HCT116 (cell line): ENCODE measurements at regions not wholly inside any gene's neighbourhood (a gene's known extent, or its start where the extent isn't known, plus 50 kb on each side); places are given as distances from the start of the nearest gene placed in this dataset.

Experiments
- CBX3 ChIP-seq: IDR thresholded peaks from 2 replicates; pipeline ENCODE4 v1.6.1; 2012; ENCODE audit warnings: low read depth
- EGR1 ChIP-seq: IDR thresholded peaks from 2 replicates; pipeline ENCODE4 v1.6.1; 2012; ENCODE audit warnings: low read depth
- EZH2phosphoT487 ChIP-seq: fragments of 200-600 bp; IDR thresholded peaks from 2 replicates; pipeline ENCODE4 v1.6.1; 2018; ENCODE audit warnings: antibody characterized with exemption, borderline replicate concordance
- FOSL1 ChIP-seq: IDR thresholded peaks from 2 replicates; pipeline ENCODE4 v1.6.1; 2012; ENCODE audit warnings: low read depth
- POLR2A ChIP-seq: IDR thresholded peaks from 2 replicates; pipeline ENCODE4 v1.7.0; 2011; ENCODE audit warnings: borderline replicate concordance; ENCODE audit not compliant: insufficient read depth, insufficient read length; ENCODE audit errors: extremely low read depth
- POLR2AphosphoS5 ChIP-seq: IDR thresholded peaks from 2 replicates; pipeline ENCODE4 v1.6.1; 2011; ENCODE audit warnings: mild to moderate bottlenecking, low read depth, low read length, moderate library complexity
- RAD21 ChIP-seq: IDR thresholded peaks from 2 replicates; pipeline ENCODE4 v1.6.1; 2012; ENCODE audit warnings: low read depth, mild to moderate bottlenecking
- SIN3A ChIP-seq: IDR thresholded peaks from 2 replicates; pipeline ENCODE4 v1.6.1; 2012; ENCODE audit warnings: low read depth
- ZFX ChIP-seq: fragments of 450-650 bp; IDR thresholded peaks from 2 replicates; pipeline ENCODE4 v1.6.1; 2017
- TF ChIP-seq, protein P1 (sequence below), 3 experiments: fragments of 200-600 bp in 1 of 3; sonication (generic) in 1 of 3; IDR thresholded peaks in 2 of 3; conservative IDR thresholded peaks in 1 of 3; 2 replicates each; pipeline ENCODE4 v1.5.1; 2012 to 2017; ENCODE audit warnings: low read depth in 2 of 3, low read length in 2 of 3, antibody characterized with exemption in 1 of 3, borderline replicate concordance in 1 of 3, control low read depth in 1 of 3, mild to moderate bottlenecking in 1 of 3, mixed read lengths in 1 of 3, mixed run types in 1 of 3, moderate library complexity in 1 of 3; ENCODE audit not compliant: insufficient read depth in 1 of 3
- TF ChIP-seq, protein P2 (sequence below): IDR thresholded peaks from 2 replicates; pipeline ENCODE4 v1.6.1; 2012

DNA sequence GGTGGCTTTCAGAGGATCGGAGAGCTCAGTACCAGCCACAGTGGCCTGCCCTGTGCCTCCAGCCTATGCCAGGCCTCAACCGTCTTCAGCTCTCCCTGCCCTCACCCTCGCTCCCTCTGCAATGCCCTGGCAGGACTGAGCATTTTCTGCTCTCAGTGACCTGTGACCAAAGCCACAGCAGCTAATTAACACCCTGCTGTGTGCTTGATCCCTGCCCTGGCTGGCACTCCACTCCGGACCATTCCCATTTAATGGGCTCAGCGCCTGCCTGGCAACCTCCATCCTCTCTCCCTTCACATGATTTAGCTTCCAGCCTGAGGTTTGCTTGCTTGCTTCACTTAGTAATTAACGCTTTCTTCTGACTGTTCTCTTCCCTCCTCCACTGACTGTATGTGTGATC, 287.5 kb downstream of the LRFN2 start:
- TF ChIP-seq SIN3A (no peak), POLR2AphosphoS5 (no peak), RAD21 (no peak), CBX3 (no peak), EZH2phosphoT487 (no peak), EGR1 (no peak), POLR2A (no peak), FOSL1 (no peak), ZFX (no peak)
- TF ChIP-seq, protein P1, sequence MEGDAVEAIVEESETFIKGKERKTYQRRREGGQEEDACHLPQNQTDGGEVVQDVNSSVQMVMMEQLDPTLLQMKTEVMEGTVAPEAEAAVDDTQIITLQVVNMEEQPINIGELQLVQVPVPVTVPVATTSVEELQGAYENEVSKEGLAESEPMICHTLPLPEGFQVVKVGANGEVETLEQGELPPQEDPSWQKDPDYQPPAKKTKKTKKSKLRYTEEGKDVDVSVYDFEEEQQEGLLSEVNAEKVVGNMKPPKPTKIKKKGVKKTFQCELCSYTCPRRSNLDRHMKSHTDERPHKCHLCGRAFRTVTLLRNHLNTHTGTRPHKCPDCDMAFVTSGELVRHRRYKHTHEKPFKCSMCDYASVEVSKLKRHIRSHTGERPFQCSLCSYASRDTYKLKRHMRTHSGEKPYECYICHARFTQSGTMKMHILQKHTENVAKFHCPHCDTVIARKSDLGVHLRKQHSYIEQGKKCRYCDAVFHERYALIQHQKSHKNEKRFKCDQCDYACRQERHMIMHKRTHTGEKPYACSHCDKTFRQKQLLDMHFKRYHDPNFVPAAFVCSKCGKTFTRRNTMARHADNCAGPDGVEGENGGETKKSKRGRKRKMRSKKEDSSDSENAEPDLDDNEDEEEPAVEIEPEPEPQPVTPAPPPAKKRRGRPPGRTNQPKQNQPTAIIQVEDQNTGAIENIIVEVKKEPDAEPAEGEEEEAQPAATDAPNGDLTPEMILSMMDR (IDR thresholded peaks at IDR 0.05 in 2 of 3, conservative IDR thresholded peaks at IDR 0.05 in 1 of 3; ENCODE audit: borderline replicate concordance in 1 of 3, insufficient read depth in 1 of 3, low read depth in 2 of 3, low read length in 2 of 3) = no peak
- TF ChIP-seq, protein P2, sequence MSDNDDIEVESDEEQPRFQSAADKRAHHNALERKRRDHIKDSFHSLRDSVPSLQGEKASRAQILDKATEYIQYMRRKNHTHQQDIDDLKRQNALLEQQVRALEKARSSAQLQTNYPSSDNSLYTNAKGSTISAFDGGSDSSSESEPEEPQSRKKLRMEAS = no peak
